Parathyroid adenoma (tissue), 2 donors: ENCODE measurements at regions not wholly inside any gene's neighbourhood (a gene's known extent, or its start where the extent isn't known, plus 50 kb on each side); places are given as distances from the start of the nearest gene placed in this dataset.
"Not testable (repeated sequence)": the region's sequence is repeated elsewhere in the genome, so short reads cannot be mapped to it uniquely, and the experiment has no call there.

Experiments
- H2AFZ ChIP-seq: fragments of 300-600 bp; sonication (generic); one replicate; pipeline ENCODE4 v1.7.0; 2017; ENCODE audit warnings: antibody characterized with exemption, mild to moderate bottlenecking
- H3K27ac ChIP-seq: fragments of 300-600 bp; sonication (generic); one replicate; pipeline ENCODE4 v1.7.0; 2017
- H3K27me3 ChIP-seq: fragments of 300-600 bp; sonication (generic); one replicate; pipeline ENCODE4 v1.7.0; 2017; ENCODE audit warnings: low read length; ENCODE audit not compliant: control insufficient read depth, insufficient read depth
- H3K36me3 ChIP-seq: fragments of 300-600 bp; sonication (generic); one replicate; pipeline ENCODE4 v1.7.0; 2017; ENCODE audit warnings: low read length; ENCODE audit not compliant: control insufficient read depth, insufficient read depth
- H3K4me1 ChIP-seq: fragments of 300-600 bp; sonication (generic); one replicate; pipeline ENCODE4 v1.7.0; 2017; ENCODE audit warnings: control low read depth
- H3K4me2 ChIP-seq: fragments of 300-600 bp; sonication (generic); one replicate; pipeline ENCODE4 v1.7.0; 2017; ENCODE audit warnings: low read length
- H3K4me3 ChIP-seq: fragments of 300-600 bp; sonication (generic); one replicate; pipeline ENCODE4 v1.7.0; 2017; ENCODE audit warnings: low read depth, low read length
- H3K79me2 ChIP-seq: fragments of 300-600 bp; sonication (generic); one replicate; pipeline ENCODE4 v1.7.0; 2017; ENCODE audit warnings: control low read depth
- H3K9ac ChIP-seq: fragments of 300-600 bp; sonication (generic); one replicate; pipeline ENCODE4 v1.7.0; 2017; ENCODE audit warnings: mild to moderate bottlenecking
- H3K9me3 ChIP-seq: fragments of 300-600 bp; sonication (generic); one replicate; pipeline ENCODE4 v1.7.0; 2017; ENCODE audit warnings: low read length; ENCODE audit not compliant: control insufficient read depth
- CTCF ChIP-seq: fragments of 300-600 bp; sonication (generic); IDR thresholded peaks from one replicate; pipeline ENCODE4 v1.7.0; 2017; ENCODE audit warnings: antibody characterized with exemption, mild to moderate bottlenecking
- donor health status: primary hyperparathyroidism.

GRCh38 chr9:30925635-30926034, 1458.8 kb upstream of the ACO1 start:
- H3K4me1 ChIP-seq, result no peaks in the 10 kb centered on the region
- H3K27ac ChIP-seq, result no peak overlapping the region
- TF ChIP-seq CTCF, result no peak
- no peak overlapping the region for H3K4me3 ChIP-seq
- no peak overlapping the region for H3K4me2 ChIP-seq
- H3K9ac ChIP-seq, result no peak overlapping the region
- no peaks in the 10 kb centered on the region for H3K27me3 ChIP-seq
- H3K79me2 ChIP-seq, result no peaks in the 10 kb centered on the region
- no peaks in the 10 kb centered on the region for H3K9me3 ChIP-seq
- no peaks in the 10 kb centered on the region for H3K36me3 ChIP-seq
- H2AFZ ChIP-seq, result no peak overlapping the region

- H3K4me1 ChIP-seq, result no peaks in the 10 kb centered on the region
- H3K4me2 ChIP-seq, result no peak overlapping the region
- no peak overlapping the region for H3K27ac ChIP-seq
- H3K9me3 ChIP-seq, result no peaks in the 10 kb centered on the region
- H3K4me3 ChIP-seq, result no peak overlapping the region
- no peaks in the 10 kb centered on the region for H3K79me2 ChIP-seq
- H3K9ac ChIP-seq, result no peak overlapping the region
- H3K36me3 ChIP-seq, result no peaks in the 10 kb centered on the region
- TF ChIP-seq CTCF, result no peak
- H3K27me3 ChIP-seq, result no peaks in the 10 kb centered on the region
- H2AFZ ChIP-seq, result no peak overlapping the region
Measured at GRCh38 chr9:30928045-30928444, 1456.4 kb upstream of the ACO1 start.

DNA sequence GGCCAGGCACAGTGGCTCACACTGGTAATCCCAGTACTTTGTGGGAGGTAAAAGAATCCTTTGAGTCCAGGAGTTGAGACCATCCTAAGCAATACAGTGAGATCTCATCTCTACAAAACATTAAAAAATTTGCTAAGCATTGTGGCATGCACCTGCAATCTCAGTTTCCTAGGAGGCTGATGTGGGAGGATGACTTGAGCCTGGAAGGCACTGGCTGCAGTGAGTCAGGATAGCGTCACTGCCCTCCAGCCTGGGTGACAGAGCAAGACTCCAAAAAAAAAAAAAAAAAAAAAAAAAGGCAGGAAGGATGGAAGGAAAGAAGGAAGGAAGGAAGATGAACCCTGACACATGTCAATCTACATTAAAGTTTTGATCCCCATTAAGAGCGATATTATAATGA, 1452.2 kb upstream of the ACO1 start:
- Histone ChIP-seq H2AFZ (no peak overlapping the region), H3K9me3 (no peaks in the 10 kb centered on the region), H3K27me3 (no peaks in the 10 kb centered on the region), H3K4me1 (no peaks in the 10 kb centered on the region), H3K79me2 (no peaks in the 10 kb centered on the region), H3K4me2 (no peak overlapping the region), H3K36me3 (no peaks in the 10 kb centered on the region), H3K27ac (no peak overlapping the region), H3K4me3 (no peak overlapping the region), H3K9ac (no peak overlapping the region)
- TF ChIP-seq CTCF, result no peak

DNA sequence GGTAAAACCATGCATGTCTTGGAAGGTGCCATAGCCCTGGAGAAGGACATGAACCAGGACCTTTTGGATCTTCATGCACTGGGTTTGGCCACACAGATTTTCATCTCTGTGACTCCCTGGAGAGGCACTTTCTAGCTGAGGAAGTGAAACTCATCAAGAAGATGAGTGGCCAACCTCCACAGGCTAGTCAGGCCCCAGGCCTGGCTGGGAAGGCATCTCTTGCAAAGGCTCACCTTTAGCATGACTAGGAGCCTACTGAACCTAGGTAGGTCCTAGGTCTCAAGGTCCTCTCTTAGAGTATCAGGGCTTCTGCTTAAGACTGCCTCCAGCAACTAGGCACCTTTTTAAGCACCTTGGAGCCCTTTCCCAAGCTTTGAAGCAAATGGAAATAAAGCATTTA, 1448.7 kb upstream of the ACO1 start:
- no peak overlapping the region for H3K4me2 ChIP-seq
- H2AFZ ChIP-seq, result no peak overlapping the region
- no peaks in the 10 kb centered on the region for H3K79me2 ChIP-seq
- no peaks in the 10 kb centered on the region for H3K9me3 ChIP-seq
- no peaks in the 10 kb centered on the region for H3K4me1 ChIP-seq
- no peaks in the 10 kb centered on the region for H3K27me3 ChIP-seq
- H3K9ac ChIP-seq, result no peak overlapping the region
- H3K27ac ChIP-seq, result no peak overlapping the region
- H3K4me3 ChIP-seq, result no peak overlapping the region
- no peak for TF ChIP-seq CTCF
- no peaks in the 10 kb centered on the region for H3K36me3 ChIP-seq

GRCh38 chr9:30937106-30937505, 1447.3 kb upstream of the ACO1 start:
- Histone ChIP-seq H3K27ac (no peak overlapping the region), H3K4me3 (no peak overlapping the region), H3K9me3 (no peaks in the 10 kb centered on the region), H3K4me2 (no peak overlapping the region), H3K79me2 (no peaks in the 10 kb centered on the region), H3K36me3 (no peaks in the 10 kb centered on the region), H2AFZ (no peak overlapping the region), H3K4me1 (no peaks in the 10 kb centered on the region), H3K27me3 (no peaks in the 10 kb centered on the region), H3K9ac (no peak overlapping the region)
- no peak for TF ChIP-seq CTCF

GRCh38 chr9:30942852-30943251, 1441.6 kb upstream of the ACO1 start:
- not testable (repeated sequence) for H2AFZ ChIP-seq, H3K4me3 ChIP-seq, H3K79me2 ChIP-seq, H3K9ac ChIP-seq, H3K4me1 ChIP-seq, H3K27me3 ChIP-seq, H3K36me3 ChIP-seq, H3K4me2 ChIP-seq, H3K27ac ChIP-seq, H3K9me3 ChIP-seq
